NCI-H774 (cell line): ENCODE measurements at regions not wholly inside any gene's neighbourhood (a gene's known extent, or its start where the extent isn't known, plus 50 kb on each side); places are given as distances from the start of the nearest gene placed in this dataset.
"Not testable (repeated sequence)": the region's sequence is repeated elsewhere in the genome, so short reads cannot be mapped to it uniquely, and the experiment has no call there.

Experiments used
- DNase-seq: peaks from one replicate; lab custom pipeline; 2025; lab: John Stamatoyannopoulos, UW

DNA sequence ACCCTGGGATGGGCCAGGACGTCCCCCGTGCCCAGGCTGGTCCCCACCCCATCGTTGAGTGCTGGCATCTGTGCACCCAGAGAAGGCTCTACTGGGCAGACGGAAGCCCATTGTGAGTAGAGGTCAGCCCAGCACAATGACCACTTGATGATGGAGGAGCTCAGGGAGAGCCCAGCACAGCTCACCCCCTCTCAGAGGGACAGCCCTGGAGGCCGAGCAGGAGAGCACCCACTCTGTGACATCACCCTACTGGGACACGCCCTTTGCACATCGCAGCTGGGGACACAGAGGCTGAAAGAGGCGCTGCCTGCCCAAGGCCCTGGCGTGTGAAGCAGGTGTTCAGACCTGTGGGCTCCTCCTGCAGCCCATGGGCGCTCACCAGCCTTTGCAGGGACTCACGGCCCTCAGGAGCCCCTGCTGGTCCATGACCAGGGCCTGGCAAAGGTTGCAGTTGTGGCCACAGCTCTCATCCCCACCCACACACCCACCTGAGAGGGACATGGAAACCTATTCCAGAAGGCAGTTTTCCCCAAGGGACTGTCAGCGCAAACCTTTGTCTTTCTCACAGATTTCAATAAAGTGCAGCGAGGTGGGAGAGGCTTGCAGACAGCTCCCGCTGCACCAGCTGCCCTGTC, 67.2 kb upstream of the PPP2R2D start:
- no peak for DNase-seq

DNA sequence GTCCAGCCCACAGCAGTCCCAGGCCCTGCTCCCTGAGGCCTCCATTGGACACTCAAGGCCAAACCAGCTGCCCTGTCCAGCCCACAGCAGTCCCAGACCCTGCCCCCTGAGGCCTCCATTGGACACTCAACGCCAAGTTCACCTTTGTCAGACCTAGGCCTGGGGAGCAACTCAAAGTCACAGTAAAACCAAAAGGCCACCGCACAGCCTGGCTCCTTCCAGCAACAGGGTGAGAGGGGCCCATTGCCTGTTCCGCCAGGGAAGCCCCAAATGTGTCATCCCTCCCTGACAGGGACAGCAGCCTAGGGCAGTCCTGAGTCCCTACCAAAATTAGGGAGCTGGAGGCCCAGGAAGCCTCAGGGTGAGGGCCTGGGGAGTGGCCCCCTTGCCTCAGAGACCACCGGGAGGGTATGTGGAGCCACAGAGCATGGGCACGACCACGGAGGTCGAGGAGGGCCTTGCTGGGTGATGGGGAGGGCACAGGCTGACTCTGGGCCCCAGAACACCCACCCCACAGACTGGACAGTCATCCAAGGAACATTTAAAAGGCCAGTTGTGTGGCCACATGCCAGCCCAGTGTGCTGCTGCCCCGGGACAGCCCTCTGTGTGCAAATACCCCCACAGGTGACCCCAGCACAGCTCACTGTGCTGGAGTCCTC, 66.5 kb upstream of the PPP2R2D start:
- no peak for DNase-seq

DNA sequence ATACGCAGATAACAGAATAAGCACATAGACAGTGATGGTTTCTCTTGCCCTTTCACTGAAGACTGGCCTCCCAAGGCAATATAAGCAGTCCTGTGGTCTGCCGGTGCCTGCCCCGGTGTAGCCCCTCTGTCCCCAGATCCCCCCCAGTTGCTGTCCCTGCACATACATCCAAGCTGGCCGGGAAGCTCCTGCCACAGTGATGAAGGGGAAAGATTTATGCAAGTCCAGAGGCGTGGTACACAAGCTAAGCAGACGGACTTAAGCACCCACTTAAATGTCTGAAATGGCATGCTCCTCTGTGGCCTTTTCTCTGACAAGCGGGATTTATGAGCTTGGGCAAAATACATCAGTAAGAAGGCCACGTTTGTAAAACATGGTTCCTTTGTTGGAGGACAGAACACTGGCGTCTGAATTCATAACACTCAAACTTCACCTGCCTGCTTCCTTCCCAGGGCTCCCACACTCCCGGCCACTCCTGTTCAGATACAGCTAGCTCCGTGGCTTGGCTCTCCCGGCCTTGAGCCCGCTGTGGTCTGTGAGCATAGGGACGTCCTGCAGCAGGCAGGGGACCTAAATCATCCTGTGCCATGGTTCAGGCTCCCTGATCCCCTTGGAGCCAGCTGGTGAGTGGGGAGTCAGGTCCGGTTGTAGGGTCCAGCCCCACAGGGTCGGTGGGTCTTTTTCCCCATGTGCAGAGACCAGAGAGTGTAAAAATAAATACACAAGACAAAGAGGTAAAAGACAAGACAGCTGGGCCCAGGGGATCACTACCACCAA, 61.7 kb upstream of the PPP2R2D start:
- no peak for DNase-seq

DNA sequence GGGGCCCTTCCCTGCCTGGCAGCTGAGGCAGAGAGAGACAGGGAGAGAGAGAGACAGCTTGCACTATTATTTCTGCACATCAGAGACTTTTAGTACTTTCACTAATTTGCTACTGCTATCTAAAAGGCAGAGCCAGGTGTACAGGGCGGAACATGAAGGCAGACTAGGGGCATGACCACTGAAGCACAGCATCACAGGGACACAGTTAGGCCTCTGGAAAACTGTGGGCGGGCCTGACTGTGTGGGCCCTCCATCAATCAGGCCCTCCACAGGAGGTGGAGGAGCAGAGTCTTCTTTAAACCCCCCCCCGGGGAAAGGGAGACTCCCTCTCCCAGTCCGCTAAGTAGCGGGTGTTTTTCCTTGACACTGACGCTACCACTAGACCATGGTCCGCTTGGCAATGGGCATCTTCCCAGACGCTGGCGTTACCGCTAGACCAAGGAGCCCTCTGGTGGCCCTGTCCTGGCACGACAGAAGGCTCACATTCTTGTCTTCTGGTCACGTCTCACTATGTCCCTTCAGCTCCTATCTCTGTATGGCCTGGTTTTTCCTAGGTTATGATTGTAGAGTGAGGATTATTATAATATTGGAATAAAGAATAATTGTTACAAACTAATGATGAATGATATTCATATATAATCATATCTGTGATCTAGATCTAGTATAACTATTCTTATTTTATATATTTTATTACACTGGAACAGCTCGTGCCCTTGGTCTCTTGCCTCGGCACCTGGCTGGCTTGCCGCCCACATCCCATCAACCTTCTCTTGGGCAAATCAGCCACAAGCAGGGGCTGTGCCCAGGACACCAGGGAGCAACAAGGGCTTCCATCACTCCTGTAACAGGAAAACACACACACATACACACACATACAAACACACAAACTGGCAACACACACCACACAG, 60.7 kb upstream of the PPP2R2D start:
- not testable (repeated sequence) for DNase-seq

DNA sequence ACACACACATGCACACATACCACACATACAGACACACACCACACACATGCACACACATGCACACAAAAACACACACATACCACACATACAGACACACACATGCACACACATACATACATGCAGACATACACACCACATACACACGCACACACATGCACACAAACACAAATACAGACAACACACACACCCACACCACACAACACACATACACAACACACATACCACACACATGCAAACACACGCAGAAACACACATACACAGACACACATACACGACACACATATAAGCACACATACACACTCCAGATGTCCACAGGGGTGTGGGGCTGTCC, 60.1 kb upstream of the PPP2R2D start:
- no peak for DNase-seq

DNA sequence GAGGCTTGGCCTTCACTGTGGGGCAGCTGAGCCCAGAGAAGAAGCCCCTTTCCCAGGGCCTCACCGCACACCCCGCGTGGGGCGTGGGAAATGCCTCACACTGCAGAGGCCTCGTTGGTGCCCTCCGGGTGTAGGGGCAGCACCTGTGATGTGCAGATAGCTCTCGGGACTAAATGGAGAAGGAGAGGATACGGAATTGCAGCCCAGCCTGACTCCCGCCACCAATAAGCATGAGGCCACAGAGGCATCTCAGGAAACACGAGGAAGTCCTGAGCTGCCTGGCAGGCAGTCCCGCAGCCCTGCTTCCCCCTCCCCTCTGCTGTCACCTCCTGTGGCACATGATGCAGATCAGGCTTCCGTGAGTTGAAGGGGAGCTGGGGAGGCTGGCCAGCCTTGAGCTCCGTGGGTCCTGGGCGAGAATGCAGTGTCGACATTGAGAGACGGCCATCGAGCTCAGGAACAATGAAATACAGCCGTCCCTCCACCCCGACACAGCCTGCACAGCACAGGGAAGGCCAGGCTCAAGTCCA, 59.6 kb upstream of the PPP2R2D start:
- no peak for DNase-seq

DNA sequence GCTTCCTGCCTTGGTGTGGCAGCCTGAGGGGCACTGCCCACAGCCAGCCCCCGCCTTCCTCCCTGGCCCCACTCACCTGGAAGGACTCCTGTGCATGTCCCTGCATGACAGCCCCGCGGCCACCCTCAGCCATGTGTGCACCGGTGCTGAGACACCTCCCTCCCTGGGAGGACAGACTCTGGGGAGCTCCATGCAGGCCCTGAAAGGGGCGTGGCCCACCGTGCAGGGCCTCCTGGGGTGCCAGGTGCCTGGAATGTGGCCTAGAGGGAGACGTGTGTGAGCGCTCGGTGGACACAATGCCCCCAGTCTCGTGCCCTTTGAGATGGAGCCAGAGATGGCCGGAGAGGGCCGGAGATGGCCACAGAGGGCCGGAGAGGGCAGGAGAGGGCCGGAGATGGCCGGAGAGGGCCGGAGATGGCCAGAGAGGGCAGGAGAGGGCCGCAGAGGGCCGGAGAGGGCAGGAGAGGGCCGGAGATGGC, 59.1 kb upstream of the PPP2R2D start:
- DNase-seq, result no peak

DNA sequence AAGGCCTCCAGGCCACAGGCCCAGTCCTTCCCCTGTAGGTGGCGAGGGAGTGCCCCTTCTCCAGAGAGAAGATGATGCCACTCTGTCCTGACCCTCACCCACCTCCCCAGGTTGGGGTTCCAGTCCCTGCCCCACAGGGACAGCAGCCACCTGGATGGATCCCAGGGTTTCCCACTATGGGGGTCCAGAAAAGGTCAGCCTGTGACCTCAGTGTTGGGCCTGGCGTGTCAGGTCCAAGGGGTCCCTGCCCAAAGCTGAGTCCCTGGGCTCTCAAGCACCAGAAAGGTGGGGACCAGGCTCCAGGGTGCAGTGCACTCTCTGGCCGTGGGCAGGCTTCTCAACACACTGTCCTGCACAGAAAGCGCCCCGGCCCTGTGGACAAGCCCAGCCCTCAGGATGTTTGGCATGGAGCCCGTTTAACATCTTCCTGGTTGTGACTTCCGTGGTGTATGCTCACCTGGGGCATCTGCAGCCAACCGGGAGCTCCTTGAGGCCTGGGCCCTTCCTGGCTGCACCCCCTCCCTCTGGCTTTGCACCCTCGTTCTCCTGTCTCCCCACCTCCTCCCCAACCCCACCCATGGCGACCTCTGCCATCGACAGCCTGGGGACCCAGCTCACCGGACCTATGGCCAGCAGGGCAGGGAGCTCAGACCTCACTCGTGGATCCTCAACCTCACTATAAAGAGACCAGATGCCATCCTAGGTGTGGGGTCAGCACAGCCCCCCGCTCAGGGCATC, 58.3 kb upstream of the PPP2R2D start:
- DNase-seq, result no peak

DNA sequence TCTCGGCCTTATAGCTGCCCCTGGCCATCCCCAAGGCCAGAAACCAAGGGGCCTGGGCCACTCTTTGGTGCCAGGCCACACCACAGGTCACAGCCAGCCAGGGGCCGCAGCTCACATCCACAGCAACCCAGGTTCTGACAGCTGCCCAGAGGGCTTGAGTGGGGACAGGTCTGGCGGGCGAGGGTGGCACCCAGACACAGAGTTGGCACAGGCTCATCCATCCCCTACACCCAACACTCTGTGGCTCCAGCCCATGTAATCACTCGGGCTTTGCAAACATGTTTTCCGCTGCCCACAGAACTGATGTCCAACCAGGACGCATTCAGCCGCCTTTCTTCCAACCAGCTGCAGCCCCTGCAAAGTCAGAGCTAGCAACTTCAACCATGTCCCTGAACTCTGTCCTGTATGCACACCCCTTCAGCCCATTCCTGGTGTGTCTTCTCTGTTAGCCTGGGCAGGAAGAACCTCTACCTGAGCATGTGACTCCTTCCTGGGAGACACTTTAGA, 57.7 kb upstream of the PPP2R2D start:
- no peak for DNase-seq

DNA sequence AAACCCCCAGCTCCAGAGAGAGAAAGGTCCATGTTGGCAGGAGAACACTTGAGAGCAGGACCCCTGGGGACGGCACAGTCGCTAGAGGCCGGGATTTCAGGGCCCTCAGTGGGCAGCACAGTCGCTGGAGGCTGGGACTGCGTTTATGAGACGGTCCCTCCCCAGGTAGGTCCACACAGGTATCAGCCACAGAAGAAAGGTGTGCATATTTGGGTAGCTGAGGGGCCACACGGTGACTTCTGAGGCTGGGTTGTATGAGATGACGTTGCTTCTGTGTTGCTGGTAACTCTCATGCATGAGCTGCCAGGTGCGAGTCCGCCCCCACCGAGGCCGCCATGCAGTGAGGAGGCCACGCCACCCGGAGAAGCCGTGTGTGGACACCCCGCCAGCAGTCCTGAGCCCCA, 56.9 kb upstream of the PPP2R2D start:
- no peak for DNase-seq

DNA sequence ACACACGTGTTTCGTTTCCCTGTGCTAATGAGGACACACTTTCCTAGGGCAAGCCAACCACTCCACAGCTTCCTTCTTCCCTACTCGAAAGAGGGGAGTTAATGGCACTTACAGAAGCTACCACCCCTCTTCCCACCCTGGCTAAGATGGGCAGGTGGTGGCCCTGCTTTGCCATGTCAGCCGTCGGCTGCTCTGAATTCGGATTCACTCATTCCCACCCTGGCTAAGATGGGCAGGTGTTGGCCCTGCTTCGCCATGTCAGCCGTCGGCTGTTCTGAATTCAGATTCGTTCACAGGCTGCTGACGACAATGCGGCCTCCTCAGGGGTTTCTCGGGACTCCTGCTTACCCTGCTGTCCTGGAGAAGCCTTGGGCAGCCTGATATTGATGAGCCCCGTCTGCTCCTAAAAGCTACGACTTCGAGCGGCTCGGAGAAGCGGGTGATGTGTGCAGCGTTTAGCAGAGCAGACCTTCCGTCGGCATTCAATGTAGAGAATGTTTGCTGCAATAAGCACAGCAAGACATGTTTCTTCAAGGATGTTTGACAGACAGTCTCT, 56.2 kb upstream of the PPP2R2D start:
- DNase-seq, result no peak

DNA sequence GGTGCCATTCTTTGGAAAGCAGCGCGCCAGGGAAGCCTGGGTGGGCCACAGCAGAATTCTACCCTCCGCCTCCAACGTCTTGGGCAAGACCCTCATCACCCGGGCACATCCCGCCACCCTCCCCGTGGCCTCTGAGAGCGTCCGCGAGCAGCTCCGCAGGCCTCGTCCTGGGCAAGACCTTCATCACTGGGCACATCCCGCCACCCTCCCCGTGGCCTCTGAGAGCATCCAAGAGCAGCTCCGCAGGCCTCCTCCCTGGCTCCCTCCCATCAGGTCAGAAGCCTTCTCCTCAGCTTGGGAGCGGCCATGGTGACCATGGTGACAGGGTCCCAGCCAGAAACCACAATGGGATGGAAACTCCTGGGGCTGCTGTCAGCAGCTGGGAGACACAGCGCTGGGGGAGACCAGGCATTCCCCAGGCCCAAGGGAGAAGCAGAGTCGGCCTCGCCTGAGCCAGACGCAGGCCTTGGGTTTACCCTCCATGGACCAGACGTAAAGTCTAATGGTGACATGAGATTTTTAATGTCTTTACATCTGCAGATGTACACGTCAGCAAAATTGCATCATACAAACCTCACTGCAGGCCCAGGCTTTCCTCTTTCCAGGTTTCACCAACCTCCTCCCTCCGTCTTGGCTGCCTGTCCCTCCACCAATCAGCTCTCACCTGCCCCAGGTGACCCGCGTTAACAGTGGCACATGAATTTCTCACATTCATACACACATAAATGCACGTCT, 55.1 kb upstream of the PPP2R2D start:
- DNase-seq, result no peak

DNA sequence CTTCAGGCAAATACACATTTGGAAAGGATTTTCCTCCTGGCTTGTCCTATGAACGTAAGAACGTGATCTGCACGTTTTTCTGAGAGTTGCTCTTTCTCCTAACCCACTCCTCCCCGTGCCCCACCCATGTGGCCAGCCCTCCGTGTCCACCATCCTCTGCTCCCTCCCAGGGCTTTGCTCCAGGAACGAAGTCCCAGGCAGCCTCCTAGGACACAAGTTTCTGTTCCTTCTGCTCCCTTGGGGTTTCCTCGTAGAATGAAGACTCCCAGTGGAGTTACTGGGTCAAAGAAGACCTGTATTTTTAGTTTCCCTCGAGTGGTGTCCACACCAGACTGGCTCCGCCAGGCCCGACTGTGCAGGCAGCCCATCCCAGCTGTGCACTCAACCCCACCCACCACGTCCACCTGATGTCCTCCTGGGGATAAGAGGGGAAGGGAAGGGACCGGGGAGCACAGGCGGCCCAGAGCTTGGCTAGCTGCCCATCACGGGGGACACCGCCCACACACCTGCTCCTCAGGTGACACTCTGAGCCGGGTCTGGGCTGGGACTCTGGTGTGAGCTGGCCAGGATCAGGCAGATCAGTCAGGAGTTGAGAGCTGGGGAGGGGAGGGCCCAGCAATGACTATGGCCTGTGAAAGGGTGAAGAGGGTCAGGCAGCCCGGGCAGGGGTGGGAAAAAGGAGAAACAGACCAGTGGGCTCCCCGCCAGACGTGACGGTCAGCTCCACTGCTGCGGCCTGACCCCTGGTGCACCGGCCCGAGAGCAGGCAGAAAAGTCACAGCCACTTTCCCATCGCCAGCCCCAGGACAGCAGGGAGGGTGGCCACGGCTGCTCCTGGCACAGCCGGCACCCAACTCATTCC, 54.3 kb upstream of the PPP2R2D start:
- DNase-seq, result no peak

DNA sequence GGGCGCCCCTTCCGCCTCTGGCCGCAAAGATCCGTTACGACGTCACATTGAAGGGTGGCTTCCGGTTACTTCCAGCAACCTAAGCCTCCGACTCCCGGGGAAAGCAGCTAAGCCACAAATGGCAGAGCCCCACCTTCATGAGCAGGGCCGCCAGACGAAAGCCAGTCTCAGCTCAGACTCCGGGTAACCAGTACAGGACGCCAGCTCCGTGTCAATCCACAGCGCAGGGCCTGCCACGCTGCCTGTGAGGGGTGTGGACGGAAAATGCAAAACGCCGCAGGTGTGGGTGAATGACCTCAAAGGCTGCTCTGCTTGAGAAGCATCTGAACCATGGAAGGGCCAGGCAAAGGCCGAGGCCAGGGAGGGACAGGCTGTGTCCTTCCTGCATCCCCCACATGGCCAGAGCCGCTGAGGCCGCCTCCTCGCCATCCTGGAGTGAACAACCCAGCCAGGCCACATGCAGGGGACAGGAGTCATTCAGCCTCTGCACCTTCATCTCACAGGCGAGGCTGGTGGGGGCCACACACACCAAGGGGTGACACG, 53.5 kb upstream of the PPP2R2D start:
- no peak for DNase-seq

DNA sequence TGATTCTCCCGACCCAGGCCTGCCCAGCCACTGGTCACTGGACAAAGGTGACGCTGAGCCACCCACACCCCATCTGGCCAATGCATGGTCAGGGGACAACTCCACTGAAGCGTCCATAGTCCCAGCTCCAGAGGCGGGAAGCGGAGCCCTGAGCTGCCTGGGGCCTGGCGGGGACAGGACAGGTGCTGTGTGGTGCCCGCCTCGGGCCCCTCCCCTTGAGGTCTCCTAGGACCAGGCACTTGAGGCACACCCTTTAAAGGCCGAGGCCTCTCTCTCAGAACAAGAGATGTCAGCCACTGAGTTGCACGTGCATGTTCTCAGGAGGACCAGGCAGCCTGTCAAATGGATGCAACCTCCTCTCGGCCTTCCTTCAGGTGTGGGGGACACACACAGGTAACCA, 52.5 kb upstream of the PPP2R2D start:
- DNase-seq, result no peak

DNA sequence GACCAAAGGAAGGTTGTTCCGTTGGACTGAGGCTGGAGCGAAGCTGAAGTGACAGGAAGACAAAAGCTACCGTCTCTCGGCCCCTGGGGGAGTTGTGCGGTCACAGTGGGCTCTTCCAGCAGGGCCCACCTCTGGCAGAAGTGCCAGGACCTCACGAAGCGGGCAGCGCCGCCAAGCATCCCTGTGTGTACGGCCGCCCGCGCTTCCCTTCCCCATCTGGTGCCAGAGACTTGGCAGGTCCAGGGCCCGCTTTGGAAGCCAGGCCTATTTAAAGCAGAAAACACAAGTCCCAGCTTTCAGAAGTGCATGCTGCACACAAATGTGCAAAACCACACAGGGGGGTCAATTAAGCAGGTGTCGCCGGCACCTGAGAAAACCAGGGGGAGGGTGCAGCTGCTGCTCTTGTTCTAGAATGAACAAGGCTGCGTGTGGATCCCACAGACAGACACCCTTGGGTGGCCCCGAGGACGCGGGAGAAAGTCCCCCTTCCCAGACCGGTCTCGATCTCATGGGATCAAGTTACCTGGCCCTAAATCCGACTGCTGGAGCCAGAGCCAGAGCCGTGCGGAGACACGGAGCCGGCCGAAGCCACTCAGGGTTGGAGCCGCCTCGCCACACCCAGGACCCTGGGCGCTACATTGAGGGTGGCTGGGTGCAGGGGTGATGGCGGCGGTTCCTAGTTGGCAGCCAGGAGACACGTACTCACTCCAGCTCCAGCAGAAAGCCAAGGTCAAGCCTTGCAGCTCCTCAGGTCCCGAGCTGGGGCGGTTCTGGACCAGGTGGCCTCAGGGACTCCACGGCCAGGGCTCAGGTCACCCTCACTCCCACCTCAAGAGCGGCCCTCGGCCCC, 51.8 kb upstream of the PPP2R2D start:
- no peak for DNase-seq

DNA sequence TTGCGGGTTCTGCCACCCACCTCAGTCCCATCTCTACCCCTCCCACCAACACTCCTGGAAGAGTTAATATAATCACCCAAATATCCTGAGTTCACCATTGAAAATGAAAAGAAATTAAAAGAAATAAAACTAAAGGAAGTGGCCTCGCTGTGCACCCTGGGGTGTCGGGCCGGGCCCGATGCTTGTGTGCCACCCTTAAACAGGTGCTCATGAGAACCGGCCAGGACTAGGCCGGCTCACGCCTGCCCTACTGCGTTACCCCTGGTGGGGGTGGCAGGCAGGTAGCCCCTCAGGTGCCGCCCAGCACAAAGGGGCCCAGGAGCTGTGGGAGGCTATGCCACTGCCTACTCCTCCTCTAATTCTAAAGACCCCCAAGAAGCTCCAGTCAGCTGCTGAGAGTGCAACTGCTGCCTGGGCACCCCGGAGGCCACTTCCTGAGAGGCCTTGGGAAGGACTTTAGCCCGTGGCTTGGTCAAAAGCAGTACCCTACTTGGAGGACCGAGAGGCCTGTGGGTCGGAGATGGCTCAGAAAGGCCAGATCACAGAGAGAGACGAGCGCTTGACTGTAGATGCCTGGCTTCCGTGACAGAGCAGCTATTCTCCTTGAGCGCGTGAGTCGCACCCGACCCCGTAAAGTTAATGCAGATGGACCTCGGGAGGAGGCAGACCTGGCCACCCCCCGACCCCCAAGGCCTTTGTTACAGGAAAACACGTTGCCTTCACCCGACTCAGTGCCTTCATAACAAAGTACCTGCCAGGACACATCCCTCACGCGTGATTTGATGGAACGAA, 51.0 kb upstream of the PPP2R2D start:
- DNase-seq, result no peak
